GM12865 (cell line): ENCODE measurements at regions not wholly inside any gene's neighbourhood (a gene's known extent, or its start where the extent isn't known, plus 50 kb on each side); places are given as distances from the start of the nearest gene placed in this dataset.

Experiments used
- DNase-seq: peaks from one replicate; pipeline ENCODE4 v3.0.0; 2010; ENCODE audit warnings: low read depth
- H3K4me3 ChIP-seq: 2 replicates; pipeline ENCODE4 v1.5.1; 2011; ENCODE audit warnings: mild to moderate bottlenecking, low read depth, low read length, control low read depth
- CTCF ChIP-seq: IDR thresholded peaks from 2 replicates; pipeline ENCODE4 v1.5.1; 2011; ENCODE audit warnings: low read length, control low read depth, low read depth, inconsistent platforms; ENCODE audit not compliant: insufficient read depth; ENCODE audit errors: missing control alignments

GRCh38 chr3:30370681-30371271, 235.6 kb upstream of the TGFBR2 start:
- H3K4me3 ChIP-seq, result no peak overlapping the region
- no peak for DNase-seq
- no peak for TF ChIP-seq CTCF

- TF ChIP-seq CTCF, result no peak
- H3K4me3 ChIP-seq, result no peak overlapping the region
- no peak for DNase-seq
Measured at GRCh38 chr3:30372837-30373236, 233.6 kb upstream of the TGFBR2 start.

DNA sequence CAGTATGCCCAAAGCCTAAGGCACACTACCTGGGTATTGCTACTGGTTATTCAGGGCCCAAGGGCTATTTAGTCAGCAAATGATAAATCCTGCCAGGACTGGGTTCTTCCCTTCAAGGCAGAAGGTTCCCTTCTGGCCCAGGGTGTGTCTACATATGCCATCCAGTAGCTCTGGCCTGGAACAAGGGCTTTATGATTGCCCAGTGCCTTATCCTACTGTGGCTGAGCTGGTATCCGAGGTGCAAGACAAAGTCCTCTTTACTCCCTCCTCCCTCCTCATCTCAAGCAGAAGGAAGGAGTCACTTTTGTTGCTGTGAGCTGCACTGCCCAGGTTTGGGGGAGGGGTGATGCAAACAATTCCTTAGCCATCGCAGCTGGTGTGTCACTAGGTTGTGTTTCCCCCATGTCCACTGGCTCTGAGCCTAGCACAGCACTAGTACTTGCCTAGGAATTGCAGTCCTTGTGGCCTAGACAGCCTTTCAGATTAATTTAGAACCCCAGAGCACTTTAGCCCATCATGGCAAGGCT, 221.8 kb upstream of the TGFBR2 start:
- TF ChIP-seq CTCF, result no peak
- no peak overlapping the region for H3K4me3 ChIP-seq
- no peak for DNase-seq

GRCh38 chr3:30393079-30393478, 213.3 kb upstream of the TGFBR2 start:
- TF ChIP-seq CTCF, result no peak
- no peak for DNase-seq
- no peak overlapping the region for H3K4me3 ChIP-seq

DNA sequence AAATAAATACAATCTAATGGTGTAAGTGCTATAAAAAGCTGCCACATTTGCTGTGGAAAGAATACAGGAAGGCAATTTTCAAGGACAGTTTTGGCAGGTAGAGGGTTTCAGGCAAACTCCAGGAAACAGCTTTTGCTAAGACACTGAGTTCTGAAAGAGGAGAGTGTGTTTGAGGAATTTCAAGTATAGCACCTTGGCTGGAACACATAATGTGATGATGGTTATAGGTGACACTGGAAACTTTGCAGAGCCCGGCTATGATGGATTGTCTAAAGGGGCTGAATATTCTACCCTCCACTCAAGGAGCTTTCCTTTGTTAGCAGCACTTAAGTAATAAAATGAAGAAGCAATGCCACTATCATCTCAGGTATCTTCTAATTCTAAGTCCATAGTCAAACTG, 209.4 kb upstream of the TGFBR2 start:
- no peak overlapping the region for H3K4me3 ChIP-seq
- TF ChIP-seq CTCF, result no peak
- DNase-seq, result no peak

- no peak for TF ChIP-seq CTCF
- H3K4me3 ChIP-seq, result no peak overlapping the region
- DNase-seq, result no peak
Measured at GRCh38 chr3:30399394-30400181, 206.8 kb upstream of the TGFBR2 start.
